T-cell (primary cell): ENCODE measurements at regions not wholly inside any gene's neighbourhood (a gene's known extent, or its start where the extent isn't known, plus 50 kb on each side); places are given as distances from the start of the nearest gene placed in this dataset.

ENCODE experiments used
- ATAC-seq, 4 experiments: fragments of 200-7000 bp in 3 of 4; fragments of 150-1000 bp in 1 of 4; cut with Tn5 transposase; replicated peaks in 1 of 4; 1 replicate in 3 of 4; 2 replicates in 1 of 4; pipeline ENCODE4 v1.10.0; 2021; ENCODE audit warnings: moderate library complexity in 3 of 4, mild to moderate bottlenecking in 2 of 4, moderate number of reproducible peaks in 1 of 4
- CTCF ChIA-PET, 2 donors: fragments of 300-600 bp; sonication (Branson Sonifier 250); formaldehyde crosslinking; loops; one replicate each; lab custom pipeline; 2022; ENCODE audit warnings: antibody characterized with exemption in 2 of 2; lab: Charles Lee
- POLR2A ChIA-PET, 2 donors: fragments of 300-600 bp; sonication (Branson Sonifier 250); formaldehyde crosslinking; loops; one replicate each; lab custom pipeline; 2022; ENCODE audit warnings: antibody characterized with exemption in 2 of 2; lab: Charles Lee
- DNase-seq, 35 experiments: peaks; one replicate each; pipeline versions ENCODE4 v3.0.0 to v3.0.0-alpha.2; 2013 to 2023
- H3K27ac ChIP-seq: one replicate; pipeline ENCODE4 v1.5.1; 2013; ENCODE audit warnings: low read length
- H3K27me3 ChIP-seq, 2 experiments: replicated peaks in 1 of 2; 1 replicate in 1 of 2; 2 replicates in 1 of 2; pipeline versions ENCODE4 v1.6.1 to v1.7.0; 2013; ENCODE audit warnings: low read length in 1 of 2, mixed read lengths in 1 of 2; ENCODE audit not compliant: control insufficient read depth in 2 of 2, insufficient read depth in 2 of 2; ENCODE audit errors: extremely low read depth in 1 of 2
- H3K36me3 ChIP-seq, 2 donors: 1 replicate in 1 of 2; 2 replicates in 1 of 2; pipeline versions ENCODE4 v1.6.1 to v1.7.0; 2013; ENCODE audit warnings: low read length in 1 of 2; ENCODE audit not compliant: control insufficient read depth in 2 of 2, insufficient read depth in 1 of 2; ENCODE audit errors: extremely low read depth in 1 of 2
- H3K4me1 ChIP-seq, 2 experiments: 1 replicate in 1 of 2; 2 replicates in 1 of 2; pipeline versions ENCODE4 v1.6.1 to v1.7.0; 2013; ENCODE audit warnings: low read length in 2 of 2, mixed read lengths in 1 of 2; ENCODE audit not compliant: insufficient read depth in 2 of 2, control insufficient read depth in 1 of 2; ENCODE audit errors: extremely low read depth in 1 of 2
- H3K4me3 ChIP-seq, 2 donors: 1 replicate in 1 of 2; 2 replicates in 1 of 2; pipeline versions ENCODE4 v1.5.1 to v1.7.0; 2013; ENCODE audit warnings: mild to moderate bottlenecking in 2 of 2, low read length in 1 of 2, moderate library complexity in 1 of 2; ENCODE audit not compliant: control insufficient read depth in 1 of 2; ENCODE audit errors: extremely low read depth in 1 of 2
- H3K9me3 ChIP-seq: 2 replicates; pipeline ENCODE4 v1.7.0; 2013
- H3K27ac Mint-ChIP-seq, 2 donors: one replicate each; pipeline ENCODE4 v1.8.0; 2020 to 2021; ENCODE audit warnings: mild to moderate bottlenecking in 2 of 2, mixed read lengths in 2 of 2
- H3K27me3 Mint-ChIP-seq, 2 donors: one replicate each; pipeline ENCODE4 v1.8.0; 2021 to 2022; ENCODE audit warnings: mixed read lengths in 2 of 2
- H3K36me3 Mint-ChIP-seq: one replicate; pipeline ENCODE4 v1.8.0; 2021; ENCODE audit warnings: mixed read lengths
- H3K4me1 Mint-ChIP-seq, 3 donors: one replicate each; pipeline ENCODE4 v1.8.0; 2020 to 2022; ENCODE audit warnings: mixed read lengths in 3 of 3, mild to moderate bottlenecking in 1 of 3
- H3K4me3 Mint-ChIP-seq, 3 donors: one replicate each; pipeline ENCODE4 v1.8.0; 2020 to 2022; ENCODE audit warnings: mild to moderate bottlenecking in 3 of 3, mixed read lengths in 3 of 3, moderate library complexity in 3 of 3
- H3K9me3 Mint-ChIP-seq, 3 donors: one replicate each; pipeline ENCODE4 v1.8.0; 2020 to 2022; ENCODE audit warnings: mixed read lengths in 3 of 3
- WGBS: methylation state at CpG from one replicate; pipeline ENCODE4 v1.1.5; 2013; ENCODE audit warnings: missing lambda C conversion rate; ENCODE audit not compliant: insufficient coverage; 5-methylcytosine and 5-hydroxymethylcytosine counted together

DNA sequence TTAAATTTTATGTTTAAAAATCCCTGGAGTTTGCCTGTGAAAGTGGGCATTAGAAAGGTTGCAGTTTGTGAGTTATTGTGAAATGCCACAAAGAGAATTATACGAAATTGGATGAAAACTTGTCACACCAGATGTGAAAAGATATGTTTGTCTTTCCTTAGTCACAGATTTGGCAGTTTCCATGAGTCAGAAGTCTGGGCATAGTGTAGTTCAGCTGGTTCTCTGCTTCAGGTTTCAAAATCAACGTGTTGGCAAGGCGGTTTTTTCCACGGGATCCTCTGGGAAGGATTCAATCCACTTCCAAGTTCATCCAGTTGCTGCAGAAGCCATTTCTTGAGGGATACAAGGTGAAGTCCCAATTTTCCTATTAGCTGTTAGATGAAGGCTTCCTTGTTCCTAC, 658.0 kb upstream of the CDH2 start:
- Mint-ChIP-seq H3K4me1 (no peaks in the 10 kb centered on the region), H3K27me3 (no peaks in the 10 kb centered on the region), H3K9me3 (peaks cover 9 to 16% (median 10%) of the 10 kb centered on the region in 3 donors), H3K36me3 (no peaks in the 10 kb centered on the region), H3K27ac (no peak overlapping the region), H3K4me3 (no peak overlapping the region)
- Histone ChIP-seq H3K36me3 (no peaks in the 10 kb centered on the region), H3K4me3 (no peak overlapping the region), H3K27me3 (no peaks in the 10 kb centered on the region), H3K27ac (no peak overlapping the region), H3K9me3 (no peaks in the 10 kb centered on the region), H3K4me1 (no peaks in the 10 kb centered on the region)
- ChIA-PET POLR2A (no interaction called here), CTCF (no interaction called here)
- no peak for DNase-seq
- ATAC-seq, result no peak
- WGBS, result 44% methylated on average over 1 of the region's 4 CpGs

DNA sequence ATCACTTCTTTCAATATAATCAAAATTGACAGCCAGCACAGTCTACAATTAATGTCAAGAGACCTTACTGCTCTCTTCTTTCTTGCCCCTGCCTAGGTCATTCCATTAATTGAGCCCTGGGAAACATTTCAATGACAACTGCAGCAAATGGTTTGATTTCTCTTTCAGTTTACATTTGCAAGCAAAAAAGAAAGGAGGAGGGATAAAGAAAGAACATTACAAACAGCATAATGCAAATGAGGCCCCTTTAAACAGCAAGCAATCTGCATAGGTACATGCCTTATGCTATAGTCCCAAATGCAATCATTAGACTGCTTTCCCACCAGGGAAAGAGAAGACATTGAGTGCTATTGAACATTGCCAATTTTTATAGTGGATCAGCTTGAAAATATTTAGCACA, 655.0 kb upstream of the CDH2 start:
- peaks cover 10 to 18% (median 10%) of the 10 kb centered on the region in 3 donors for H3K9me3 Mint-ChIP-seq
- ChIA-PET CTCF (no interaction called here), POLR2A (no interaction called here)
- H3K4me3 Mint-ChIP-seq, result no peak overlapping the region
- H3K4me3 ChIP-seq, result no peak overlapping the region
- H3K27ac ChIP-seq, result no peak overlapping the region
- DNase-seq, result no peak
- no peaks in the 10 kb centered on the region for H3K9me3 ChIP-seq
- H3K36me3 Mint-ChIP-seq, result no peaks in the 10 kb centered on the region
- H3K27me3 Mint-ChIP-seq, result no peaks in the 10 kb centered on the region
- no peaks in the 10 kb centered on the region for H3K4me1 ChIP-seq
- H3K4me1 Mint-ChIP-seq, result no peaks in the 10 kb centered on the region
- no peak overlapping the region for H3K27ac Mint-ChIP-seq
- H3K36me3 ChIP-seq, result no peaks in the 10 kb centered on the region
- ATAC-seq, result no peak
- no peaks in the 10 kb centered on the region for H3K27me3 ChIP-seq

GRCh38 chr18:28831476-28831875, 654.5 kb upstream of the CDH2 start:
- ChIA-PET CTCF (no interaction called here), POLR2A (no interaction called here)
- Histone ChIP-seq H3K9me3 (no peaks in the 10 kb centered on the region), H3K4me3 (no peak overlapping the region), H3K4me1 (no peaks in the 10 kb centered on the region), H3K36me3 (no peaks in the 10 kb centered on the region), H3K27me3 (no peaks in the 10 kb centered on the region), H3K27ac (no peak overlapping the region)
- Mint-ChIP-seq H3K27me3 (no peaks in the 10 kb centered on the region), H3K27ac (no peak overlapping the region), H3K4me1 (no peaks in the 10 kb centered on the region), H3K36me3 (no peaks in the 10 kb centered on the region), H3K4me3 (no peak overlapping the region), H3K9me3 (peaks cover 10 to 18% (median 10%) of the 10 kb centered on the region in 3 donors)
- no peak for ATAC-seq
- DNase-seq, result no peak

DNA sequence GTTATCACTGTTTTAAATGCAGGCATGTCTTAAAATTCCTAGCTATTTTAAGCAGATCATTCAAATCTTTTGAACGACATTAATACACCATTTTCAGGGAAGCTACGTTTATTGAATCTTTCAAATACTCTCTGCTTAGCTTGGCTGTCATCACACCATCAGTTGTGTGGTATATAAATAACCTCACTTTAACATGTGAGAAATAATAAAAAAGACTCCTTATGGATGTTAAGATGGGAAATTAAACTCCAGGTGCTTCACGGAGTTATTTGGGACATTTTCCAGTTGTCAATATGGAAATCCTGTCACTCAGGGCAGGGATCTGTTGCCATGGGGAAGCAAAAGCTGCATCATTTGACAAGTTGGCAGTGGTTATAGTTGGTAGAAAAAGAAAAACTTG, 649.2 kb upstream of the CDH2 start:
- no peak overlapping the region for H3K4me3 Mint-ChIP-seq
- no peak for DNase-seq
- H3K27ac ChIP-seq, result no peak overlapping the region
- peaks cover 13 to 27% (median 18%) of the 10 kb centered on the region in 3 donors for H3K9me3 Mint-ChIP-seq
- H3K4me1 Mint-ChIP-seq, result no peaks in the 10 kb centered on the region
- CTCF ChIA-PET, result no interaction called here
- H3K27me3 Mint-ChIP-seq, result no peaks in the 10 kb centered on the region
- no peak overlapping the region for H3K4me3 ChIP-seq
- no peaks in the 10 kb centered on the region for H3K36me3 ChIP-seq
- H3K9me3 ChIP-seq, result no peaks in the 10 kb centered on the region
- 88% methylated on average over 1 of the region's 3 CpGs for WGBS
- H3K4me1 ChIP-seq, result no peaks in the 10 kb centered on the region
- no peak for ATAC-seq
- H3K27me3 ChIP-seq, result no peaks in the 10 kb centered on the region
- POLR2A ChIA-PET, result no interaction called here
- no peaks in the 10 kb centered on the region for H3K36me3 Mint-ChIP-seq
- no peak overlapping the region for H3K27ac Mint-ChIP-seq

DNA sequence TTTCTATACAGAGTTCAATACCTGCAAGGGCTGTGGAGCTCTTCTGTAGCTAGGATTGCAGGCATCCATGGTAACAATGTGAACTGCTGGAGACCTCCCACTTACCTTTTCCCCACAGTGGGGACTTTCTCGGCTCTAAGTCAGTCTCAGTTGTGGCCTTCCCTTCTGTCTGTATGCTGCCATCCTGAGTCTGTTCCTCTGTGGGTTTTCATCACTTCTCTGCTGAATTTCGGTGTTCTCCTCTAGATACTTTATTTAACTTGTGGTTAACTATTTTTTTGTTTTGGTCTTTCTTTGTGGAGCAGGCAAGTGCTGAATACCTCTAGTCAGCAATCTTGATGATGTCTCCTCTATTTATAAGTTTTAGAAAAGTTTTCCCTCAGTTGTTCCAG, 647.2 kb upstream of the CDH2 start:
- ChIA-PET POLR2A (no interaction called here), CTCF (no interaction called here)
- Histone ChIP-seq H3K4me3 (no peak overlapping the region), H3K27ac (no peak overlapping the region), H3K36me3 (no peaks in the 10 kb centered on the region), H3K4me1 (no peaks in the 10 kb centered on the region), H3K27me3 (no peaks in the 10 kb centered on the region), H3K9me3 (no peaks in the 10 kb centered on the region)
- Mint-ChIP-seq H3K4me1 (no peaks in the 10 kb centered on the region), H3K4me3 (no peak overlapping the region), H3K27ac (no peak overlapping the region), H3K36me3 (no peaks in the 10 kb centered on the region), H3K27me3 (no peaks in the 10 kb centered on the region), H3K9me3 (peaks cover 12 to 29% (median 21%) of the 10 kb centered on the region in 3 donors)
- no CpG with 5 or more reads among the region's 2 CpGs for WGBS
- DNase-seq (no peak), ATAC-seq (no peak)

GRCh38 chr18:28823506-28824182, 646.7 kb upstream of the CDH2 start:
- POLR2A ChIA-PET, result no interaction called here
- peaks cover 12 to 30% (median 20%) of the 10 kb centered on the region in 3 donors for H3K9me3 Mint-ChIP-seq
- CTCF ChIA-PET, result interaction anchor here in 1 of 2 donors (0.6 kb wide), 1 partner anchor 852 kb away, joined by 3 read pairs; no protein-coding TSS in a partner anchor
- Histone ChIP-seq H3K36me3 (no peaks in the 10 kb centered on the region), H3K4me3 (no peak overlapping the region), H3K27ac (no peak overlapping the region), H3K27me3 (no peaks in the 10 kb centered on the region), H3K4me1 (no peaks in the 10 kb centered on the region), H3K9me3 (no peaks in the 10 kb centered on the region)
- ATAC-seq (no peak), DNase-seq (no peak)
- no peaks in the 10 kb centered on the region for H3K36me3 Mint-ChIP-seq
- H3K4me3 Mint-ChIP-seq, result no peak overlapping the region
- no peak overlapping the region for H3K27ac Mint-ChIP-seq
- WGBS, result 90% methylated on average over 6 of the region's 6 CpGs
- H3K27me3 Mint-ChIP-seq, result no peaks in the 10 kb centered on the region
- no peaks in the 10 kb centered on the region for H3K4me1 Mint-ChIP-seq

GRCh38 chr18:28820353-28820752, 643.4 kb upstream of the CDH2 start:
- Mint-ChIP-seq H3K4me3 (no peak overlapping the region), H3K27ac (no peak overlapping the region), H3K36me3 (no peaks in the 10 kb centered on the region), H3K27me3 (no peaks in the 10 kb centered on the region), H3K4me1 (no peaks in the 10 kb centered on the region), H3K9me3 (peaks cover 12 to 29% (median 21%) of the 10 kb centered on the region in 3 donors)
- Histone ChIP-seq H3K4me1 (no peaks in the 10 kb centered on the region), H3K27ac (no peak overlapping the region), H3K9me3 (no peaks in the 10 kb centered on the region), H3K27me3 (no peaks in the 10 kb centered on the region), H3K4me3 (no peak overlapping the region), H3K36me3 (no peaks in the 10 kb centered on the region)
- DNase-seq (no peak), ATAC-seq (no peak)
- POLR2A ChIA-PET, result no interaction called here
- no CpG with 5 or more reads among the region's 1 CpG for WGBS
- CTCF ChIA-PET, result no interaction called here
